Endometrial microvascular endothelial cells (primary cell): ENCODE measurements at regions not wholly inside any gene's neighbourhood (a gene's known extent, or its start where the extent isn't known, plus 50 kb on each side); places are given as distances from the start of the nearest gene placed in this dataset.
"Not testable (repeated sequence)": the region's sequence is repeated elsewhere in the genome, so short reads cannot be mapped to it uniquely, and the experiment has no call there.

Source experiments
- in situ Hi-C: cut with HindIII; loops from 2 replicates; pipeline ENCODE4 v1.10.0; 2017; ENCODE audit warnings: low sequenced_read_pairs, low pct_unique_long_range_greater_than_20kb; ENCODE audit errors: inconsistent ontology term

DNA sequence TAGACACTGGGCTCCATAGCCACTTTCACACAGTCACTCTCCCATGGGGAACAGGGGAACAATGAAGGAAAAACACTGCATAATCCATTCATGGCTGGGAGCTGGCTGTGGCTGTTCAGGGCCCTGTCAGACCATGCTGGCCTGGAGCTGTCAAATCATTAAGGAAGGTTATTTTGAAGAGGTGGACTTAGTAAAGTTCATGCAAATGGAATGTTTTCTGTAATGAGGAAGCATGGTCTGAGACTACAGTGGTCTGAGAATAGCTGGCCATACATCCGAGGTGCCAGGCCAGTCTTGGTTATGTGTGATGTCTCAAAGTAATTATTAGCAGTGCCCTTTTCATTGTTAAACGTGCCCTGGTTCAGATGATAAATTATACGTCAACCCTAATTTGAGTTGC is 117.1 kb upstream of the MRPS22 start:
- in situ Hi-C loops: no loop called here

DNA sequence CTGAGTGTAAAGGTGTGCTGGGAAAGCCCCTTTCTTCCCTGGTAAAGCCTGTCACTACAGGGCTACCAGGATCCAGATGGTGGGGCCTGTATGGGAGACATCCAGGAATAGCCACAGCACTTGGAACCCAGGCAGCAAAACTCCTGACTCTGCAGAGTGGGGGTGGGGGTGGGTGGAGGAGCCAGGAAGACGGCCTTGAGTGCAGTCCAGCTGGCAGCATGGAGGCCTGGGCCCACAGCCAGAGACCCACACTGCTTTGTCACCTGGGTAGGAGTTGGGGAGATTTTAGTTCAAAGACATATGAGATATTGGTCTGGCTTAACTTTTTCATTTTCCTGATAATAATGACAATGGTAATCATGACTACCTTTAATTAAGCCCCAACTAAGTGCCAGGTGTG is 116.7 kb upstream of the MRPS22 start:
- in situ Hi-C loops: no loop called here

DNA sequence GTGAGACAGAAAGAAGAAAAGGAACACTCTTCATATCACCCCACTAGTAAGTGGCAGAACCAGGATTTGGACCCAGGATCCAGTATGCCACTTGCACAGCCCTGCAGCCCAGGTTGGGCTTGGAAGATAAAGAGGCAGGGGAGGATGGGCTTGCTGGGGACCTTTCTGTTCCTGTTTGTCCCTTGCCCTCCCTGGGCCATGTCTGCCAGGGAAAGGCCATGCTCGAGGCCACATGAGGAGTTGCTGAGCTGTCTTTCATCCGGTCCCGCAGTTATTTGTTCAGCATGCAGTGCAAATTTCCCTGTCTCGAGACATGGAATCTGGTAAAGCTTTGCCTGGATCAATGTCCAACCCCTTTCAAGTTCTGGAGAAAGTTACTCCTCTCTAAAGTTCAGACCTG is 116.0 kb upstream of the MRPS22 start:
- in situ Hi-C loops: no loop called here

DNA sequence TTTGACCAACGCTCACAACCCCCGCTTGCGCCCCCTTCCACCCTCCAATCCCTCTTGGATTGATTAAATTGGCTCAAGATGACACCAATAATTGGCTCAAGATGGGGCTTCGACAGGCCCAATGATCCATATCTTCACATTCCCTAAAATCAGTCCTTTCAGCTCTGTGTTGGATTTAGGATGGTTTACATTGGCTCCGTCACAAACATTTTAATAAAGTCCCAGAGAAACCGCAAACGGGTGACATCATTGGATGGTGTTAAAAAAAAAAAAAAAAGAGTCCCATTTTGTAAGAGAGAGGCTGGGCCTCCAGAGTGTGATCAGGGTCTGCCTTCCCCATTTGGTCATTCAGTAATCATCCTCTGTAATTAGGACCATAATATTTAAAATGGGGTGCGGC is 113.4 kb upstream of the MRPS22 start:
- in situ Hi-C loops: no loop called here

DNA sequence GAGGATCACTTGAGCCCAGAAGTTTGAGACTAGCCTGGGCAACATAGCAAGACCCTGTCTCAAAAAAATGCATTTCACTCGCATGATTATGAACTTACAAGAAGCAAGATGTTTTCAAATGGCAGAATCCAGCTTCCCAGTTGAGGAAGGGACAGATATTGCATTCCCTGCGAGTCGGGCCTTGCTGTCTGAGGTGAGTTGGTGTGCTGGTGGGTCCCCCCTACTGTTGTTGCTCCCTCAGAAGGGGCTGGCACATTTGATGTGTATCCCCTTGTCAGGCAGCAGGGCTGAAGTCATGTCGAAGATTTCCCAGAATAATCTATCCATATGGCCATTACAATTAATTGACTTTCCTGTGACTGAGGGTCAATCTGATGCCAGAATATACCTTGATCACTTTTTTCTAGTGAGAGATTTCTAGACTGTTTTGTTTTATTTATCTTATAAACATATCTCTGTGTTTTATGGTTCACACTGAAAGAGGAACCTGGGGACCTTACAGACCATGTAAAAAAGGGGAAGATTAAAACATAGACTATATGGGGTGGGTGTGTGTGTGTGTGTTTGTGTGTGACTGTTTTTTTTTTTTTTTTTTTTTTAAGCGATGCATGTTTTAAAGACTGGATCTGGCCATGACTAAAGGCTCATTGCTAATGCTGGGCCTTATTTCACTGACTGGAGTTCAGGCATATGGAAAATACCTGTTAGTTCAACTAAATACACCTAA is 112.1 kb upstream of the MRPS22 start:
- in situ Hi-C loops: no loop called here

DNA sequence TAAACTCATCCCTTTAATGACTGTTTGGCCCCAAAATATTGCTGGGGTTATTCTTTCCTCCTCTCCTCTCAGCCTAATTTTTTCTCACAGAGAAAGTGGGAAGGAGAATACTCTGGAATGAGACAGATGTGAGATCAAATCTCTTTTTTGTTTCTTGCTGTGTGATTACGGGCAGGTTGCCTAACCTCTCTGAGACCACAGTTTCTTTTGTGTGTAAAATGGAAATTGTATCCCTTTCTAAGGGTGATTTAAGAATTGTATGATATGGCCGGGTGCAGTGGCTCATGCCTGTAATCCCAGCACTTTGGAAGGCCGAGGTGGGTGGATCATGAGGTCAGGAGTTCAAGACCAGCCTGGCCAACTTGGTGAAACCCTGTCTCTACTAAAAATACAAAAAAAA is 111.5 kb upstream of the MRPS22 start:
- in situ Hi-C loops: not testable (repeated sequence)

DNA sequence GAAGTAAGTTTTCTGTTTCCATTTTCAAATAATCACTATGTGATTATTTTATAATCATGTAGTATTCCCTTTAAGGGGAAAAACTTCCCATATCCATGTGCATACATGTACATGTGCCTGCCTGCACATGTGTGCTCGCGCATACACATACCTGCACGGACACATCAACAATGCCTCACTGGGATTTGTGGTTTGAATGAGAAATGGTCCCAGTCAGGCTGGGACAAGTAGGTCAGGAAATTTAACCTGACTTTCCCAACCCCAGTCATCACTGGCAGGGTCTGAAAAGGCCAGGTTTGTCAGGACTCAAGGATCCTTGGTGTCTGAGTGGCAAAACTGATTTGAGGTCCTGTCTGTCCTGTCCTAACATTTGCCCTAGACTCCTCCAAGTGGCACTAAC is 109.3 kb upstream of the MRPS22 start:
- in situ Hi-C loops: no loop called here

DNA sequence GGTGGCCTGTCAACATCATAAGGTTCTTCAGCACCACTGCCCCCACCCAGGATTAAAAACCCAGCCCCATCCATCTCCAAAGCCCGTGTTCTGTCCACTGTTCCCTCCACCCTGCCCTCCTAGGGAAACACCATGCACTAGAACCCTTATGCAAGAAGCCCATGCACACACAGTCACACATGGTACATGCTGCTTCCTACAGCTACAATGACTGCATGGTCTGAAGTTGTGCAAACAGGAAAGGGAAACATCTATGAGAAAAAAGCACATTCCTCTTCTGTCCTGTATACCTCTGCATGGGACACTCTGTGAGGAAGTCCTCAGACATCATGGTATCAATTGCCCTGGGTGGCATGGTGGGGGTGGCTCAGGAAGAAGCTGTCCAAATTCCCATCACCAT is 108.6 kb upstream of the MRPS22 start:
- in situ Hi-C loops: no loop called here

DNA sequence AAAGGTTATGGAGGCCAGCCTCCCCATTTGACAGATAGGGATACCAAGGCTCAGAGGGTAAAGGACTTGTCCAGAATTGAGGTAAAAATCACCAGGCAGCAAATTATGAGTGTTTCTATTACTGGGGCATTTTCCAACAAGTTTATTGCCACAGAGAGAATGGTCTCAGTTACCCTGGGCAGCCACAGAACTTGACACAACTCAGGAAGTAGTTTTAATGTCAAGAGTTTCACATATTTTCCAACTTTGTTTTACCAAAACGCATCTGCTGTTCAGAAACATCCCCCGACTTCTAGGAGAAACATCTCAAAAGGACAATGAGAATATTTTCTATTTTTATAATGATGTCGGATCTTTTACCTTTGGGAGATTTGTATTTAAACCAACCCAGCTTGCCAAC is 107.5 kb upstream of the MRPS22 start:
- in situ Hi-C loops: no loop called here

DNA sequence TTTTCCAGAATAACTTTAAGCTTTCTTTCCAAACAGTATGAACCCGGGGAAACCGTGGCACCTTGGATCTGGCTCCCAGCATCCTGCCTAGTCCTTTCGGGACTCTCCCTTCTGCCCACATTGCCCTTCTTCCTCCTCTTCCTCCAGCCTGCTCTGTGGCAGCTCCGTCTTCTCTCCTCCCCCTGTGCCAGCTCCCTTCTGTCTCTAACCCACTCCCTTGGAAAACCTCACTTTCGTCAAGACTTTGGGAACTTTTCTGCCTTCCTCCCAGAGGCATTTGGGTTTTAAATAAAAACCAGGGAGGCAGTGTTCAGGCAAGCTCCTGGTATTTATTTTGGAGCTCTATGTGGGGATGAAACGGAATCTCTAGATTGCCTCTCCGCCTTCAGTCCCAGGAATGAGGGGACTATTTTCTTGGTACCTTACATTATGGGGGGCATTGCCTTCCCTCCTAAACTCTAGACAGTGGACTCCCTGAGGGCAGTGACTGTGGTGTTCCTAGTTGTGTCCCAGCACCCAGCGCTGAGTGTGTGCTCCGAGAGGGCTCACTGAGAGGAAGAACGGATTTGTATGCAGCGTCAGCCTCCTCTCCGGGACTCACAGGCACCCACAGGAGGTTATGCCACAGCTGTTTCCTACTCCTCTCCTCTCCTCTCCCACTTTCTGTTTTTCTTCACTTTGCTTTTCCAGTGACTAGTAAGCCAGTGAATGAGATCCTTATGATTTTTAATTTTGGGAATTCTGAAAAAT is 105.4 kb upstream of the MRPS22 start:
- in situ Hi-C loops: no loop called here

DNA sequence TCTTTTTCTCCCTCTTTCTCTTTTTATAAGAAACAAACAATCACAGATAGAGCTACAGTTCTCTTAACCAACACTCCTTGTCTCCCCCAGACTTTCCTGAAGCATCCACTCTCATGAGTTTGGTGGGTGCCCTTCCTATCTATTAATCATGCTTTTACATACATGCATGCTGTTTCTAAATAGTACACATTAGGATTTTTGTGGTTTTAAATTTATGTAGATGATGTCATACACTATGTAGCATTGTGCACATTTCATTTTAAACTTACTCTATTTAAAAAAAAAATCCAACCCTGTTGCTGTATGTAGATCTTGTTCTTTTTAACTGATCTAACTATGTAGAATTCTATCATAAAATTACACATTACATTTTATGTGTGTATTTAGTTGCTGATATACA is 104.3 kb upstream of the MRPS22 start:
- in situ Hi-C loops: no loop called here

DNA sequence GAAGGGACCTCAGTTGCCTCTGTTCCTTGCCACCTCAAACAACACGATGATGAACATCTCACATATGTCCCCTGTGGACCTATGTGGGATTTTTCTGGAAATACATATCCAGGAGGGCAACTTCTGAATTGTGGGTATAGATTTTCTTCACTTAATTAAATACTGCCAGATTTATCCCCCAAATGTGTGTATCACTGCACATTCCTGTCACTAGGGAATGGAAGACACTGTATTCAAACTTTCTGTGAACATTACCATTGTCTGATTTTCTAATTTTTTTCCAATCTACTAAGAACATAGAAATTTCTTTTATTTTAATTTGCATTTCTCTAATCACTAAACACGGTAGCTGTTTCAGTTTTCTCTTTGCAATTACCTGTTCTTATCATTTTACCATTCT is 102.0 kb upstream of the MRPS22 start:
- in situ Hi-C loops: no loop called here

DNA sequence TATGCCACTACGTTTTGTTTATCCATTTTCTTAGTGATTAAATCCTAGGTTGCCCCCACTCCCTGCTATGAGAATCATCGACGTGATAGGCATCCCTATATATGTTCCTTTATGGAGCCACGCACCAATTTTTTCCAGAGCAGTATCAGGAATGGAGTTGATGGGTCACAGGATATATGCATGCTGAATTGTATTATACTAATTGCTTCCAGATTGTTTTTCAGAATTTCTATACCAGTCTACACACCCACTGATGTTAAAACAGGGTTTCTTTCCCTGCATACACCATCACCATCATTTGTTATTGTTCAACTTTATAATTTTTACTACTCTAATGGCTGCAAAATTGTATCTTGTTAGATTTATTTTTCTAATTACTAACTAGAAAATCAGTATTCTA is 100.1 kb upstream of the MRPS22 start:
- in situ Hi-C loops: no loop called here

DNA sequence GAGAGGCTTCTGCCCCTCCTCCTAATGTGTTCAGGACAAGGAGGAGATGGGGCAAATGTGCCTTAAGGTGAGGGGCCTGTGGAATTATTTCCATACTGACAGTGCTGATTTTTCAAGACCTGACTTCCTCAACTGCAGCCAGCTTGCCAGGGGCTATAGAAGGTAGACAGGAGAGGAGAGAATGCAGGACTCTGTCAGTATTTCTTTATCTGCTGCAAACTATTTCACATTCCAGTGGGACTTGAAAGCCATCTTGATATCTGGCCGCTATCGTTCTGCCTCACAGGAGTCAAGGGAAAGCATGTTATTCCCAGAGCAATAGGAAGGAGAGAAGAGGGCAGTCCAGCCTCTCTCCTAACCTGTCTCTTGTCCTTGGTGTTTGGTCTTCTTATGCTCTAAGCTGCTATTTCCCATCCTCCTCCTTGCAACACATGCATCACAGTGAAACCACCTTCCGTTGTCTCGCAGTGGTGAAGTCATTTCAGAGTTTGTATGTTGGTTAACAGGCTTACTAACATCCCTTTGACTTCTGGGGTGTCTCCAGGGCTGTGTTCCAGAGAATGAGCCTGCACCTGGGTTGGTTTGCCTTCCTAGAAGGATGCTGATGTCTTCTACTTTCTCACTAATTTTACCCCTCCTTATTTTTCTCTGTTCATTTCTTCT is 95.1 kb upstream of the MRPS22 start:
- in situ Hi-C loops: no loop called here

DNA sequence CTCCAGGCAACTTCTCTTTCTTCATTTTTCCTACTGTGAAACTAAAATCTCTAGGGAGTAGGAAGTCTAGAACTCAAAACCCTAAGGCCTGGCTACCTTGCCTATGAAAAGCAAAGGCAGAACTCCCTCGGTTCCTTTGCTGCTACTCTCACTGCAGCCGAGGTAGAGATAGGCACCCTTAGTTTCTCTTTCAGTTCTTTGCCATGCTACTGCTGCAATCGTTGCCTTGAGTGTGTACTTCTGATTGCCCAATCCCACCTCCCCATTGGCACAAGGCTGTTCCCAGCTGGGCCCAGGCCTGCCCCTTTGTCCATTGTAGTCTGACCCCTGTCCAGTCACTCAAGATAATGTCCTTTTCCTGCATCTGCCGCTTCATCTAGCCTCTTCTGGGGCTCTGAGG is 92.3 kb upstream of the MRPS22 start:
- in situ Hi-C loops: no loop called here

DNA sequence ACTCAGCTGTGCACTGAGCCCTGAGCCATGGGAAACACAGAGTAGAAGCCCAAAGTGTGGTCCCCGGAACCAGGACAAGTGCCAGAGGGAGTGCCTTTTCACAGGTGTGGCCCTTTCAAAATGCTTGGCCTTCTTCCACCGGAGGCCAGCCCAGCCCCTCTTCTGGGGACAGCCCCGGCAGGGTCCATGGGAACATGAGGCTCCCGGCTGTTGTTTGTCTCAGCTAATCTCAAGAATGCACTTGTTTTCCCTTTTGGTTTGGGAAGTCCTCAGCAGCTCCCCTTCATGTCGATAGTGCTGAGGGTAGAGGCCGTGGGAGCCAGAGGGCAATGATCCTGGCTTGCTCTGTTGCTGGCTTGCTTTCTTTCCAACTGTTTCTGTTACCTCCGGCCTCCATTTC is 91.1 kb upstream of the MRPS22 start:
- in situ Hi-C loops: no loop called here

DNA sequence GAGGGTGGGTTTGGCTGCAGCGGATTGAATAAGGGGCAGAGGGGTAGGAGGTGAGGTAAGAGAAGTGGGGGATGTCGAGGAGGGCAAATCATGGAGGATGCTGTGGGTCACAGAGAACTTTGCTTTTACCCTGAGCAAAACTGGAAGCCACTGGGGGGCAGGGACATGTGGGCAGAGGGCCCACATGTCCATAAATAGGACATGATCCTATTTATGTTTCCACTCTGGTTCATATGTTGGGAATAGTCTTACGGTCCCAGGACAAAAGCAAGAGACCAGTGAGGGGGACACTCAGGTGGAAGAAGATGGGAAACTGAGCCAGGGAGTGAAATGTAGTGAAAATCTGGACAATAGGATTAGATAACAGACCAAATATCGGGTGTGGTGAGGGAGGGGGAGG is 85.5 kb upstream of the MRPS22 start:
- in situ Hi-C loops: no loop called here

DNA sequence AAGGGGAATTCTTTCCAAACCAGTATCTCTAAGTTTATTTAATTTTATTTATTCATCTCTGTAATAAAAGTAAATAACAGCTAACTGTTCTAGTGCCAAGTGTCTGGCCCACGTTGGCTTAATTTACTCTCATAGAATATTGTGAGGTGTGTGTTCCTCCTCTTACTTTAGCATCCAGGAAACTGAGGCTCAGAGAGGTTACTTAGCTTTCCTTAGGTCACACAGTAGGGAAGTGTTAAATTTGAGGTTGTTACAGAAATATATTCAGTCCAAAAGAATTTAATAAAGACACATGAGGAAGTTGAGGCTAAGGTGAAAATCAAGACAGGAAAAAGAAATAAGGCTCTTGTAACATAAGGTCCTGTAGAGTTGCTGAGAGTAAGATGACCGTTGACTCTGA is 84.4 kb upstream of the MRPS22 start:
- in situ Hi-C loops: no loop called here

DNA sequence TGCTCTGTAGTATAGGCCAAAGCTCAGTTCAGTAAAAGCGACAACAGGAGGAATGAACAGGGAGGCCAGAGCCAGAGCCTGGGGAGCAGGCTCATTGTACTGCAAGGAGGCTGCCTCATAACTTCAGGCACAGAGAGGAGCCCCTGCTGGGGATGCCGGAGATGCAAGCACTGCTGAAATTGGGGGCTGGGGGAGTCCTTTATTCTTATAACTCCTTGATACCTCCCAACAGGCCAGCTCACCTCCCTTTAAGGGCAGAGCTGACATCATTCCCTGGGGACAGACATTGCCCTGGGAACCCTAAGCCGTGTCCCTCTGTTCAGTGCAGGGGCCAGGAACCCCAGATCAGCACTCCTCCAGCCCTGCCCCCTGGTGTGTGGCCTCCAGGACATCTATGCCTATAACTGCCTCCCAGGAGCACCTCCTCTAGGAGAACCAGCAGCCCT is 83.8 kb upstream of the MRPS22 start:
- in situ Hi-C loops: no loop called here
